ENCODE measurements at regions not wholly inside any gene's neighbourhood (a gene's known extent, or its start where the extent isn't known, plus 50 kb on each side); places are given as distances from the start of the nearest gene placed in this dataset.

- H3K4me3 Mint-ChIP-seq: no peak overlapping the region
Measured at GRCh38 chr9:32837551-32838058, 54.3 kb downstream of the TMEM215 start.

GRCh38 chr9:32839013-32839885 is 55.9 kb downstream of the TMEM215 start:
- CTCF ChIA-PET (ENCODE audit: partially characterized antibody): no interaction called here
- H3K36me3 Mint-ChIP-seq: no peaks in the 10 kb centered on the region

More at GRCh38 chr9:32837551-32838058, 54.3 kb downstream of the TMEM215 start:
- H3K4me3 ChIP-seq (ENCODE audit: low read length in 2 of 2): no peak overlapping the region
- no peak for DNase-seq
- peaks cover 4 to 9% of the 10 kb centered on the region in 2 donors for H3K27me3 Mint-ChIP-seq
- ChIA-PET CTCF (ENCODE audit: partially characterized antibody) (no interaction called here), POLR2A (ENCODE audit: partially characterized antibody) (no interaction called here)
- no peak overlapping the region for H3K27ac Mint-ChIP-seq
- H3K27me3 ChIP-seq (ENCODE audit: insufficient read depth, low read length): no peaks in the 10 kb centered on the region
- no peaks in the 10 kb centered on the region for H3K4me1 Mint-ChIP-seq
- no peaks in the 10 kb centered on the region for H3K4me1 ChIP-seq (ENCODE audit: insufficient read depth, low read length)
- no peaks in the 10 kb centered on the region for H3K36me3 Mint-ChIP-seq
- no peaks in the 10 kb centered on the region for H3K36me3 ChIP-seq (ENCODE audit: insufficient read depth, low read length)
- no peaks in the 10 kb centered on the region for H3K9me3 Mint-ChIP-seq
- H3K27ac ChIP-seq (ENCODE audit: low read depth, low read length): no peak overlapping the region
- no peaks in the 10 kb centered on the region for H3K9me3 ChIP-seq (ENCODE audit: control insufficient read depth in 1 of 2, low read length in 2 of 2)
- intact Hi-C loops (cut with micrococcal nuclease): no loop called here

GRCh38 chr9:32841314-32841713 is 58.0 kb downstream of the TMEM215 start:
- POLR2A ChIA-PET (ENCODE audit: partially characterized antibody): no interaction called here
- Mint-ChIP-seq H3K4me1 (no peaks in the 10 kb centered on the region), H3K27me3 (peaks cover 5 to 14% of the 10 kb centered on the region in 2 donors), H3K9me3 (peaks cover 0 to 8% (median 2%) of the 10 kb centered on the region in 8 donors), H3K27ac (no peak overlapping the region), H3K36me3 (no peaks in the 10 kb centered on the region), H3K4me3 (no peak overlapping the region)
- CTCF ChIA-PET (ENCODE audit: partially characterized antibody): no interaction called here
- Histone ChIP-seq H3K4me1 (ENCODE audit: insufficient read depth, low read length) (no peaks in the 10 kb centered on the region), H3K9me3 (ENCODE audit: control insufficient read depth in 1 of 2, low read length in 2 of 2) (no peaks in the 10 kb centered on the region), H3K27me3 (ENCODE audit: insufficient read depth, low read length) (no peaks in the 10 kb centered on the region), H3K36me3 (ENCODE audit: insufficient read depth, low read length) (no peaks in the 10 kb centered on the region), H3K4me3 (ENCODE audit: low read length in 2 of 2) (no peak overlapping the region), H3K27ac (ENCODE audit: low read depth, low read length) (no peak overlapping the region)
- intact Hi-C loops (cut with micrococcal nuclease): no loop called here
- no peak for DNase-seq

More at GRCh38 chr9:32839013-32839885, 55.9 kb downstream of the TMEM215 start:
- Histone ChIP-seq H3K4me3 (ENCODE audit: low read length in 2 of 2) (no peak overlapping the region), H3K36me3 (ENCODE audit: insufficient read depth, low read length) (no peaks in the 10 kb centered on the region), H3K27me3 (ENCODE audit: insufficient read depth, low read length) (no peaks in the 10 kb centered on the region), H3K4me1 (ENCODE audit: insufficient read depth, low read length) (no peaks in the 10 kb centered on the region), H3K27ac (ENCODE audit: low read depth, low read length) (no peak overlapping the region), H3K9me3 (ENCODE audit: control insufficient read depth in 1 of 2, low read length in 2 of 2) (no peaks in the 10 kb centered on the region)
- intact Hi-C loops (cut with micrococcal nuclease): no loop called here
- Mint-ChIP-seq H3K9me3 (no peaks in the 10 kb centered on the region), H3K4me3 (no peak overlapping the region), H3K27ac (no peak overlapping the region), H3K27me3 (peaks cover 4 to 9% of the 10 kb centered on the region in 2 donors), H3K4me1 (no peaks in the 10 kb centered on the region)
- DNase-seq: no peak
- POLR2A ChIA-PET (ENCODE audit: partially characterized antibody): no interaction called here

GRCh38 chr9:32843295-32843694 is 60.0 kb downstream of the TMEM215 start:
- Histone ChIP-seq H3K36me3 (ENCODE audit: insufficient read depth, low read length) (no peaks in the 10 kb centered on the region), H3K27ac (ENCODE audit: low read depth, low read length) (no peak overlapping the region), H3K27me3 (ENCODE audit: insufficient read depth, low read length) (no peaks in the 10 kb centered on the region), H3K4me1 (ENCODE audit: insufficient read depth, low read length) (no peaks in the 10 kb centered on the region), H3K9me3 (ENCODE audit: control insufficient read depth in 1 of 2, low read length in 2 of 2) (no peaks in the 10 kb centered on the region), H3K4me3 (ENCODE audit: low read length in 2 of 2) (no peak overlapping the region)
- intact Hi-C loops (cut with micrococcal nuclease): no loop called here
- Mint-ChIP-seq H3K4me1 (no peaks in the 10 kb centered on the region), H3K36me3 (no peaks in the 10 kb centered on the region), H3K27me3 (peaks cover 9 to 19% of the 10 kb centered on the region in 2 donors), H3K27ac (no peak overlapping the region), H3K9me3 (peaks cover 0 to 10% (median 4%) of the 10 kb centered on the region in 8 donors), H3K4me3 (no peak overlapping the region)
- ChIA-PET POLR2A (ENCODE audit: partially characterized antibody) (no interaction called here), CTCF (ENCODE audit: partially characterized antibody) (no interaction called here)
- DNase-seq: no peak

- no peak for DNase-seq
- ChIA-PET CTCF (ENCODE audit: partially characterized antibody) (no interaction called here), POLR2A (ENCODE audit: partially characterized antibody) (no interaction called here)
- intact Hi-C loops (cut with micrococcal nuclease): no loop called here
- Mint-ChIP-seq H3K4me1 (no peaks in the 10 kb centered on the region), H3K27me3 (peaks cover 14 to 23% of the 10 kb centered on the region in 2 donors), H3K27ac (no peak overlapping the region), H3K4me3 (no peak overlapping the region), H3K9me3 (peaks cover 0 to 10% (median 4%) of the 10 kb centered on the region in 8 donors), H3K36me3 (no peaks in the 10 kb centered on the region)
- Histone ChIP-seq H3K4me1 (ENCODE audit: insufficient read depth, low read length) (no peaks in the 10 kb centered on the region), H3K4me3 (ENCODE audit: low read length in 2 of 2) (no peak overlapping the region), H3K36me3 (ENCODE audit: insufficient read depth, low read length) (no peaks in the 10 kb centered on the region), H3K9me3 (ENCODE audit: control insufficient read depth in 1 of 2, low read length in 2 of 2) (no peaks in the 10 kb centered on the region), H3K27ac (ENCODE audit: low read depth, low read length) (no peak overlapping the region), H3K27me3 (ENCODE audit: insufficient read depth, low read length) (no peaks in the 10 kb centered on the region)
Measured at GRCh38 chr9:32844259-32844658, 60.9 kb downstream of the TMEM215 start.

- H3K27me3 Mint-ChIP-seq: peaks cover 6 to 8% of the 10 kb centered on the region in 2 donors
- no peak for DNase-seq
- no peaks in the 10 kb centered on the region for H3K27me3 ChIP-seq (ENCODE audit: insufficient read depth, low read length)
- no peaks in the 10 kb centered on the region for H3K4me1 Mint-ChIP-seq
- intact Hi-C loops (cut with micrococcal nuclease): no loop called here
- CTCF ChIA-PET (ENCODE audit: partially characterized antibody): no interaction called here
- H3K9me3 Mint-ChIP-seq: peaks cover 0 to 2% (median 0%) of the 10 kb centered on the region in 8 donors
- H3K27ac Mint-ChIP-seq: peak overlapping the region in 1 of 7 donors; percentile 28
- H3K9me3 ChIP-seq (ENCODE audit: control insufficient read depth in 1 of 2, low read length in 2 of 2): no peaks in the 10 kb centered on the region
- H3K27ac ChIP-seq (ENCODE audit: low read depth, low read length): no peak overlapping the region
- H3K36me3 ChIP-seq (ENCODE audit: insufficient read depth, low read length): no peaks in the 10 kb centered on the region
- H3K36me3 Mint-ChIP-seq: no peaks in the 10 kb centered on the region
- H3K4me1 ChIP-seq (ENCODE audit: insufficient read depth, low read length): no peaks in the 10 kb centered on the region
- no peak overlapping the region for H3K4me3 ChIP-seq (ENCODE audit: low read length in 2 of 2)
- POLR2A ChIA-PET (ENCODE audit: partially characterized antibody): no interaction called here
- H3K4me3 Mint-ChIP-seq: no peak overlapping the region
Measured at GRCh38 chr9:32854271-32854670, 70.9 kb downstream of the TMEM215 start.

- Mint-ChIP-seq H3K4me1 (no peaks in the 10 kb centered on the region), H3K4me3 (no peak overlapping the region), H3K27me3 (peaks cover 4 to 6% of the 10 kb centered on the region in 2 donors), H3K36me3 (no peaks in the 10 kb centered on the region), H3K9me3 (no peaks in the 10 kb centered on the region), H3K27ac (no peak overlapping the region)
- Histone ChIP-seq H3K36me3 (ENCODE audit: insufficient read depth, low read length) (no peaks in the 10 kb centered on the region), H3K27ac (ENCODE audit: low read depth, low read length) (no peak overlapping the region), H3K9me3 (ENCODE audit: control insufficient read depth in 1 of 2, low read length in 2 of 2) (no peaks in the 10 kb centered on the region), H3K4me1 (ENCODE audit: insufficient read depth, low read length) (no peaks in the 10 kb centered on the region), H3K4me3 (ENCODE audit: low read length in 2 of 2) (no peak overlapping the region), H3K27me3 (ENCODE audit: insufficient read depth, low read length) (no peaks in the 10 kb centered on the region)
- ChIA-PET CTCF (ENCODE audit: partially characterized antibody) (no interaction called here), POLR2A (ENCODE audit: partially characterized antibody) (no interaction called here)
- DNase-seq: no peak
- intact Hi-C loops (cut with micrococcal nuclease): no loop called here
Measured at GRCh38 chr9:32855752-32856151, 72.4 kb downstream of the TMEM215 start.
